HepG2 (cell line): ENCODE measurements at regions not wholly inside any gene's neighbourhood (a gene's known extent, or its start where the extent isn't known, plus 50 kb on each side); places are given as distances from the start of the nearest gene placed in this dataset.

Source experiments
- ATAC-seq: fragments of 200-7000 bp; cut with Tn5 transposase; 3 replicates; pipeline ENCODE4 v1.9.1; 2020; ENCODE audit warnings: mild to moderate bottlenecking, moderate library complexity
- BruUV-seq: library from RNA; stranded (reverse); fragments of 400-500 nt; replicated peaks from 2 replicates; lab custom pipeline; 2021; lab: Mats Ljungman, UMichigan
- CTCF ChIA-PET: fragments of 300-600 bp; formaldehyde crosslinking; extraction: SDS; loops from one replicate; lab custom pipeline; 2021; ENCODE audit warnings: low total read pairs, inconsistent platforms, low intra/inter-chr PET ratio; lab: Yijun Ruan, JAX
- POLR2A ChIA-PET: fragments of 350-600 bp; sonication (Branson Sonifier 250); formaldehyde crosslinking; loops from one replicate; lab custom pipeline; 2020; ENCODE audit warnings: antibody characterized with exemption, inconsistent platforms; lab: Yijun Ruan, JAX
- DNase-seq: peaks from one replicate; pipeline ENCODE4 v3.0.0-alpha.2; 2015; ENCODE audit warnings: low spot score
- FAIRE-seq: peaks from 3 replicates; lab custom pipeline; 2011; peaks lifted over from hg19 to GRCh38; lab: Jason Lieb, UNC
- H2AFZ ChIP-seq: one replicate; pipeline ENCODE4 v1.6.1; 2011; ENCODE audit warnings: low read length, inconsistent platforms
- H3K27ac ChIP-seq: fragments of 300-600 bp; 3 replicates; pipeline ENCODE4 v1.8.0; 2011; ENCODE audit warnings: mixed run types, mild to moderate bottlenecking, mixed read lengths, low read length, inconsistent platforms; ENCODE audit not compliant: insufficient read depth; ENCODE audit errors: extremely low read length
- H3K27me3 ChIP-seq, 2 experiments: fragments of 200-600 bp in 1 of 2; 2 replicates in 1 of 2; 3 replicates in 1 of 2; pipeline versions ENCODE4 v1.6.0 to v1.8.0; 2011; ENCODE audit warnings: low read length in 2 of 2, mild to moderate bottlenecking in 2 of 2, moderate library complexity in 2 of 2, inconsistent platforms in 1 of 2; ENCODE audit not compliant: insufficient read depth in 2 of 2, control insufficient read depth in 1 of 2
- H3K36me3 ChIP-seq, 2 experiments: fragments of 200-600 bp in 1 of 2; replicated peaks in 1 of 2; 2 replicates in 1 of 2; 3 replicates in 1 of 2; pipeline versions ENCODE4 v1.5.1 to v1.8.0; 2011; ENCODE audit warnings: low read length in 2 of 2, inconsistent platforms in 1 of 2; ENCODE audit not compliant: insufficient read depth in 2 of 2, control insufficient read depth in 1 of 2
- H3K4me1 ChIP-seq: 2 replicates; pipeline ENCODE4 v1.5.1; 2012; ENCODE audit warnings: low read length, inconsistent platforms; ENCODE audit not compliant: insufficient read depth
- H3K4me2 ChIP-seq: 2 replicates; pipeline ENCODE4 v1.6.0; 2011; ENCODE audit warnings: low read depth, low read length, inconsistent platforms
- H3K4me3 ChIP-seq, 3 experiments: fragments of 200-600 bp in 1 of 3; sonication (generic), shearing (Covaris generic) in 1 of 3; replicated peaks in 1 of 3; 2 replicates each; pipeline ENCODE4 v1.5.1; 2011 to 2016; ENCODE audit warnings: low read length in 3 of 3, inconsistent platforms in 2 of 3, low read depth in 2 of 3, mild to moderate bottlenecking in 2 of 3, control low read depth in 1 of 3, mixed read lengths in 1 of 3; ENCODE audit not compliant: insufficient read depth in 1 of 3
- H3K79me2 ChIP-seq: one replicate; pipeline ENCODE4 v1.6.1; 2011; ENCODE audit warnings: low read length, inconsistent platforms; ENCODE audit not compliant: insufficient read depth
- H3K9ac ChIP-seq: 2 replicates; pipeline ENCODE4 v1.6.0; 2011; ENCODE audit warnings: mild to moderate bottlenecking, low read depth, low read length, inconsistent platforms; ENCODE audit not compliant: insufficient read depth
- H3K9me3 ChIP-seq: 2 replicates; pipeline ENCODE4 v1.5.1; 2012; ENCODE audit warnings: mild to moderate bottlenecking, low read length
- H4K20me1 ChIP-seq: 2 replicates; pipeline ENCODE4 v1.6.0; 2011; ENCODE audit warnings: inconsistent platforms, mild to moderate bottlenecking, low read length, moderate library complexity; ENCODE audit not compliant: insufficient read depth
- CC2D1A ChIP-seq: sonication (generic); formaldehyde crosslinking; IDR thresholded peaks from 2 replicates; pipeline ENCODE4 v1.8.1; 2023; ENCODE audit warnings: mild to moderate bottlenecking, missing genetic modification reagents
- DR1 ChIP-seq: sonication (generic); formaldehyde crosslinking; IDR thresholded peaks from 2 replicates; pipeline ENCODE4 v1.8.0; 2021; ENCODE audit warnings: mild to moderate bottlenecking, missing genetic modification reagents, inconsistent platforms
- PBX2 ChIP-seq: IDR thresholded peaks from 2 replicates; pipeline ENCODE4 v1.6.1; 2016; ENCODE audit warnings: control low read depth
- SIN3A ChIP-seq: IDR thresholded peaks from 2 replicates; pipeline ENCODE4 v1.6.1; 2011; ENCODE audit warnings: low read depth, mild to moderate bottlenecking, control low read depth, low read length, borderline replicate concordance
- ZBTB44 ChIP-seq: sonication (generic); formaldehyde crosslinking; IDR thresholded peaks from 2 replicates; pipeline ENCODE4 v1.4.0; 2020; ENCODE audit warnings: missing genetic modification reagents
- ZNF17 ChIP-seq: sonication (generic); formaldehyde crosslinking; IDR thresholded peaks from 2 replicates; pipeline ENCODE4 v1.5.0; 2020; ENCODE audit warnings: mild to moderate bottlenecking, missing genetic modification reagents
- ZNF451 ChIP-seq: sonication (generic); formaldehyde crosslinking; IDR thresholded peaks from 2 replicates; pipeline ENCODE4 v1.5.0; 2020; ENCODE audit warnings: mild to moderate bottlenecking, missing genetic modification reagents
- ZNF468 ChIP-seq: sonication (generic); formaldehyde crosslinking; IDR thresholded peaks from 2 replicates; pipeline ENCODE4 v1.8.0; 2022; ENCODE audit warnings: mild to moderate bottlenecking, moderate library complexity, missing genetic modification reagents
- ZSCAN22 ChIP-seq: sonication (generic); formaldehyde crosslinking; IDR thresholded peaks from 2 replicates; pipeline ENCODE4 v1.4.0; 2020; ENCODE audit warnings: mild to moderate bottlenecking, missing genetic modification reagents
- WGBS: methylation state at CpG from one replicate; pipeline ENCODE4 v1.1.6; 2017; ENCODE audit warnings: low lambda C conversion rate; 5-methylcytosine and 5-hydroxymethylcytosine counted together
- in situ Hi-C: cut with HindIII; loops from 2 replicates; pipeline ENCODE4 v1.10.0; 2017; ENCODE audit warnings: low pct_unique_long_range_greater_than_20kb; ENCODE audit not compliant: extremely low pct_ligation_motif_present
- intact Hi-C: fragments of 100-400 bp; cut with micrococcal nuclease; formaldehyde crosslinking; loops from one replicate; pipeline ENCODE4 v1.10.0; 2022; ENCODE audit not compliant: unreplicated experiment

GRCh38 chr11:128294001-128294670 lies 293.2 kb downstream of the ETS1 start:
- CTCF ChIA-PET: no interaction called here
- TF ChIP-seq ZNF468 (CRISPR knock-in tag) (no peak), ZNF17 (CRISPR knock-in tag) (no peak), CC2D1A (CRISPR knock-in tag) (no peak), DR1 (CRISPR knock-in tag) (no peak), SIN3A (no peak), ZNF451 (CRISPR knock-in tag) (no peak), PBX2 (CRISPR knock-in tag) (no peak), ZBTB44 (CRISPR knock-in tag) (no peak), ZSCAN22 (CRISPR knock-in tag) (no peak)
- TF ChIP-seq, all 625 proteins: peak for 0
- no peak overlapping the region for H3K27ac ChIP-seq
- no peak for ATAC-seq
- no peak overlapping the region for H3K9ac ChIP-seq
- no TSS peak for BruUV-seq
- POLR2A ChIA-PET: no interaction called here
- no peak for DNase-seq
- in situ Hi-C loops: no loop called here
- H3K9me3 ChIP-seq: no peaks in the 10 kb centered on the region
- no peaks in the 10 kb centered on the region for H3K79me2 ChIP-seq
- 4% methylated on average over 9 of the region's 11 CpGs for WGBS
- no peaks in the 10 kb centered on the region for H4K20me1 ChIP-seq
- peaks cover 0 to 8% of the 10 kb centered on the region in 2 experiments; a peak in 2 of 5 replicates for H3K27me3 ChIP-seq
- no peaks in the 10 kb centered on the region for H3K36me3 ChIP-seq
- no peak overlapping the region for H3K4me2 ChIP-seq
- intact Hi-C loops: loop anchor here (5.0 kb wide), 1 partner anchor 153 kb away; no protein-coding TSS in a partner anchor
- FAIRE-seq: no peak
- no peak overlapping the region for H2AFZ ChIP-seq
- H3K4me1 ChIP-seq: peaks cover 12% of the 10 kb centered on the region
- no peak overlapping the region for H3K4me3 ChIP-seq
